G401 (cell line): ENCODE measurements at regions not wholly inside any gene's neighbourhood (a gene's known extent, or its start where the extent isn't known, plus 50 kb on each side); places are given as distances from the start of the nearest gene placed in this dataset.

ENCODE experiments used
- DNase-seq: peaks from one replicate; pipeline ENCODE4 v3.0.0-alpha.2; 2015; ENCODE audit warnings: low spot score
- in situ Hi-C: cut with HindIII; loops from 2 replicates; pipeline ENCODE4 v1.10.0; 2016; ENCODE audit warnings: low sequenced_read_pairs, mixed read lengths

DNA sequence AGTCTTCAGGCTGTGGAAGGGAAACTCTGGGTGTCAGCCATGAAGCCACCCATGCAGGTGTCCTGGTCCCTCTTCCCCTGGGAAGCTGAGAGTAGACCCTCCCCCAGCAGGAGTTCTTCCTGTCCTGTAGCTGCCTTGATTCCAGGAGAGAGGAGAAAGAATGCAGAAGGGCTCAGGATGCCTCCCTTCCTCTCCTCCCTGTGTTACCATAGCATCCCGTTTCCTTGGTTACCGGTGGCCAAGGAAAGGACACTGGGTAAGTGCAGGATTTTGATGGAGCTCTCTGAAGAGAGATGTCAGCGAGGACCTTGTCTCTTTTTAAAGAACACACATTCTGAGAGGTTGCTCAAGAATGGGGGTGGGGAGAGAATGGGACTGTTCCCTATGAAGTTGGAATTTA lies 304.1 kb upstream of the N4BP1 start:
- in situ Hi-C loops: no loop called here
- DNase-seq: peak; percentile 87

GRCh38 chr16:48913384-48913783 lies 303.4 kb upstream of the N4BP1 start:
- in situ Hi-C loops: no loop called here

GRCh38 chr16:48912360-48912759 lies 302.4 kb upstream of the N4BP1 start:
- in situ Hi-C loops: no loop called here
- peak; percentile 28 for DNase-seq

More at GRCh38 chr16:48913384-48913783, 303.4 kb upstream of the N4BP1 start:
- no peak for DNase-seq

GRCh38 chr16:48911700-48912099 lies 301.7 kb upstream of the N4BP1 start:
- in situ Hi-C loops: no loop called here
- DNase-seq: peak; percentile 44

GRCh38 chr16:48910214-48910613 lies 300.2 kb upstream of the N4BP1 start:
- in situ Hi-C loops: no loop called here
- DNase-seq: no peak

- in situ Hi-C loops: no loop called here
- DNase-seq: no peak
Observed at GRCh38 chr16:48909231-48909630, 299.3 kb upstream of the N4BP1 start.

DNA sequence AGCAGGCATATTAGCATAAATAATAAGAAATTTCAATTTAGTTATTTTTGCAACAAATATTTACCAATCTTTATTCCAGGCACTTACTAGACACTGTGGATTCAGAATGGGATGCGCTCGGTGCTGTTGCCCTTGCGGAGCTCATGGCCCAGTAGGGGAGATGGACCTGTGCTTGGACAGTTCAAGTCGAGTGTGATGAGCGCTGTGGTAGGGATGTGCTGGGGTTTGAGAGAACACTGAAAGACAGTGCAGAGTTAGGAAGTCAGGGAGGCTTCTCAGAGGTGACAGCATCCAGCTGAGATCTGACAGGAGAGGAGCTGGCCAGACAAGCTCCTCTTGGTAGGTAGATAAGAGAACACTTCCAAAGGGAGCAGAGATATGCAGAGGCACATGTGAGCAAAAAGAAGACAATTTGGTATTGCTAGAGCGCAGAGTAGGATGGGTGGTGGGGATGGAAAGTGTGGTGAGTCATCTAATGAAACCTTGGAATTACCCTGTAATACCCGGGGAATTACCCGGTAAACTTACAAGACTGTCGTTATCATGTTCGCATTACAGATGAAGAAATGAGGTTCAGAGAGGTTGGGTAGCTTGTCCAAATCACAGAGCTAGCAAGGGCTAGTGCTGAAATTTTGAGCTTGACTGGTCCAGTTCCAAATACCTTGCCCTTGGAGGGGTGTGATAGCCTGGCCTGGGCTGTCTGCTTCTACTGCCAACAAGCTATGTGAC lies 298.1 kb upstream of the N4BP1 start:
- DNase-seq: no peak

DNA sequence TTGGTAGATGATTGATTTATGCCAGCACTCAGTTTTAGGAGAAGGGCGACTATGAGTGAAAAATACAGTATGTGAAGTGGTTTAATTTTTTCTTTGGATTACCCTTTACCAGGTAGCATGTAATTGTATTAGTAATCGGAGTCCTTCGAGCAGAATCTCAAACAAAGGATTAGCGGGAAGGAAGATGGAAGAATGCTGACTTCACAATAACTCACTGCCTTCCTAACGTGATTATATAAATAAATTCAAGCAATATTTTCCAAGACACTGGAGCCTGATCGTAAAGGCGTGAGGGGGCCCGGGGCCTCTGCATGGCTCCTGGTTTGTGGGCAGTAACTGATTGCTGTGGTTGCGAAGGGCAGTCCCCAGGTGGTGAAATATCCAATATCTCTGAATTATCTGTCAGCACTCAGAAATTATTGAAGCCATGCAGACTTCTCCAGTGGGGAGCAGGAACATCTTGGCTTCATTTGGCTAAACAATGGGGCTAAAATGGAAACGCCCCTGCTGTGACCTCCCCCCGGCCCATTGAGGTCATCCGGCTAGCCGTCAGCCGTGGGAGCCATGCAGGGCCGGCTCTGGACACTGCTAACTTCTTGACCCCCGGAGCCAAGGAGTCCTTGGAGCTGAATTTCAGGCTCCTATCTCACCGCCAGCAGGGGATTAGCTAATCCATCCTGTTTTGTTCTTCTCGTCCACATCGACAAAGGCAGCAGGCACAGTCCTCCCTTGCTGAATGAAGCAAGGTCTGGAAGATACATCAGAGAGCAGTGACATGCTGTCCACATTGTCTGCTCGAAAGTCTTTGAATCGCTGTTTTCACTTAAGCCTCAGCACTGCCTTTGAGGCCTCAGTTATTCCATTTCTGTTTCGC lies 295.9 kb upstream of the N4BP1 start:
- in situ Hi-C loops: no loop called here
- DNase-seq: no peak

More for the DNA sequence above, 298.1 kb upstream of the N4BP1 start:
- in situ Hi-C loops: no loop called here

- in situ Hi-C loops: no loop called here
Observed at GRCh38 chr16:48904333-48904732, 294.4 kb upstream of the N4BP1 start.

DNA sequence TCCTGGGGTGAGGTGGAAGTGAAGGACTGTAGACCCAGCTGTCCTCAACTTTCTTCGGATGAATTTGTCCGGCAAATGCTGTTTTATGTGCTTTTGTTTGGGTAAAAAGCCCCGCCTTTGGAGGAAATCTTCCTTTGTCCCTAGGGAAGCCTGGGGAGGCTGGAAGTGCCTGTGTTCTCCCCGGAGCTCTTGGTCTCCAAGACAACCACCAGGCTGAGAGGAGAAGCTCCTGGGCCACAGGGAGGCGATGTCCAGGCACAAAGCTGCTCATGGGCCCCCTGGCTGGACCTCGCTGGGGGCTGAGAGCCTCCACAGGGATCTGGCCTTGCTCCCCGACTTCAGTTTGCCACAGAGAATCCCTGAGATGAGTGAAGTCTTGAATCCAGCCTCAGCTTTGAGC lies 293.1 kb upstream of the N4BP1 start:
- no peak for DNase-seq
- in situ Hi-C loops: no loop called here

More at GRCh38 chr16:48904333-48904732, 294.4 kb upstream of the N4BP1 start:
- DNase-seq: no peak

DNA sequence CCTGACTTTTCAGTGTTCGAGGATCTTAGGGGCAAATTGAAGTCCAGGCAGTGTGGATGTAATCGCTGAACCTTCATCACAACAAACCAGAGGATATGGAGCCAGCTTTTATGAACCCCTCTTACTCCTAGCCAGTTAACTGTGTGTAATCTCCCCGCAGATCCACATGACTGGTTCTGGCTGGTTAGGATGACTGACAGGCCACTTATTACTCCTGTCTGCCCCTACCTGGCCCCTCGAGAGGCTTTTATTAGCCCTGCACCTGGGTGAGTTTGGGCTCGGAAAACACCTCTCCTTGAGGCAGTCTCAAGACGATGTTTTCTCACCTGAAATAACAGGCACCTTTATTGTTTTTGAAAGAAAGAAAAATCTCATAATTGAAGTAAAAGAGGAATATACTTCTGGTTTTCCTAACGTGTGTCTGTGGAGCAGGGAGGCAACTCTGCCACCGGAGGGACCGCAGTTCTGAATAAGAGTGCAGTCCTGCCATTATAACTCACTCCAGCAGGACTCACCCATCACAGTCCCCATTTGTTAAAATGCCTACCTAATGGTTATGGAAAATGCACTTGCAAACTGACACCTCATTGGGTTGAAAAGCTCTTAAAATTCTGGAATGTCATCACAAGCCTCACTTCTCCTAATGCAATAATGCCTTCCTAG lies 291.9 kb upstream of the N4BP1 start:
- DNase-seq: no peak
- in situ Hi-C loops: no loop called here

- peak; percentile 62 for DNase-seq
- in situ Hi-C loops: no loop called here
Observed at GRCh38 chr16:48899500-48899899, 289.5 kb upstream of the N4BP1 start.

DNA sequence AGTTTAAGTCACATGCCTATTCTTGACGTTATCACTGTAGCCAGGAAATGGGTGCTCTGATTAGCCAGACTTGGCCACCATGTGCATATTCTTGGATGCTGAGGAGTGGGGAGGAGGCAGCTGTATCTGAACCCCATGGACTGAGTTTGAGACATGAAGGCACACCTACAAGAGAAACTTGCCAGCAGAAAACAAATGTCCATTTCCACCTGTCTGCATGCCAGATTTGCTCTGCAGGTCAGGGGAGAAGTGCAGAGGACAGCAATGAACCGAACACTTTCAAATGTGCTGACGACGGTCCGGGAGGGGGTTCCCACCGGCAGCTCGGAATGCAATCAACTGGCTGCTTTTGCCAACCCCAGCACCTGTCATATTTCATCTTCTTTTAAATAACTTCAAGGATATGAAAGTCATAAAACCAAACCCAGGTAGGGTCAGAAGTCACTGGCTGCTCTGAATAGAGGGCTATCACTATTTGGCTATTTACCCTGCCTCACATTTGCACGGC lies 287.8 kb upstream of the N4BP1 start:
- in situ Hi-C loops: no loop called here
- peak; percentile 56 for DNase-seq

DNA sequence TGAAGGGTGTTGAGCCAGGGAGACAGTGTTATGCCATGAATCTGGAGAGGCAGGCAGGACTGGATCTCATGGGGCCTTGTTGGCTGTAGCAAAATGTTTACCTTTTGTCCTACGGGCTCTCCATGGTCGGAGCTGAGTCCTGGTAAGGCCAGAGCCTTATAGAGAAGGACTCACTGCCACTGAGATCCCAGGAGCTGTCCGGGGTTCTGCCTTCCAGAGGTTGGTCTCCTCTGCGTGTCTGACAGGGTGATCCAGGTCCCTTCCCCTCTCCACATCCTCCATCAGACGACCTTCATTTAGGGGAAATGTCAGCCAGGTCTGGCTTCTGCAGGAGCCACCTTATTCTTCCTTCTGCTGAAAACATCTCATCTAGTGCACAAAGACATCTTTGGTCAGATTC lies 285.2 kb upstream of the N4BP1 start:
- no peak for DNase-seq

GRCh38 chr16:48892893-48893292 lies 282.9 kb upstream of the N4BP1 start:
- no peak for DNase-seq
- in situ Hi-C loops: no loop called here

More for the DNA sequence above, 285.2 kb upstream of the N4BP1 start:
- in situ Hi-C loops: no loop called here

GRCh38 chr16:48887646-48888210 lies 277.7 kb upstream of the N4BP1 start:
- no peak for DNase-seq
- in situ Hi-C loops: no loop called here

DNA sequence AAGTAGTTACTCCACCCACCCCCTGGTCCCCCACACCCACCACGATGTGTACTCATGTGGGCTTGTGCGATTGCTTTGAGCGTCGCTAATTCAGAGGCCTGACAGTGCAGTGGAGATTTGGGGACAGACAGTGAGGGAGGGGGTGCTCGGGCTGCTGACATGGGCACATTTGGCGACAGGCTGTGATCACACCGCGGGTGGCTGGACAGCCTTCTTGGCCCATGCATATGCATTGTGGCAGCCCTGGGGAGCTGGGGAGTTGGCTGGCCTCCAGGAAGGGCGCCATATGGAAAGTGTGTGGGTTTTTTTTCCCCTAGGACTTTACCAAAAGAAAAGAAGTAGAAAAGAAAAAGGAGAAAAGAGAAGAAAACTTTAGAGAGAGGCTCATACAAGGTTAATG lies 275.5 kb upstream of the N4BP1 start:
- peak; percentile 83 for DNase-seq
- in situ Hi-C loops: no loop called here

GRCh38 chr16:48881272-48881671 lies 271.3 kb upstream of the N4BP1 start:
- DNase-seq: no peak
- in situ Hi-C loops: no loop called here
